ENCODE measurements at regions not wholly inside any gene's neighbourhood (a gene's known extent, or its start where the extent isn't known, plus 50 kb on each side); places are given as distances from the start of the nearest gene placed in this dataset.

- Histone ChIP-seq H3K4me3 (ENCODE audit: low read length) (no peak overlapping the region), H3K79me2 (ENCODE audit: low read length) (peaks cover 81% of the 10 kb centered on the region), H3F3A (ENCODE audit: insufficient read depth, low read length) (peaks cover 14% of the 10 kb centered on the region), H3K27me3 (replicated peaks; ENCODE audit: insufficient read depth, low read length) (no peaks in the 10 kb centered on the region), H2AFZ (ENCODE audit: low read length) (no peak overlapping the region), H3K36me3 (replicated peaks; ENCODE audit: insufficient read depth, low read length) (no peaks in the 10 kb centered on the region; the same call in 1 of the 2 replicates), H3K9me3 (replicated peaks; ENCODE audit: insufficient read depth, low read length) (no peaks in the 10 kb centered on the region), H3K27ac (ENCODE audit: low read length) (no peak overlapping the region), H4K20me1 (ENCODE audit: insufficient read depth, low read length) (peaks cover 15% of the 10 kb centered on the region), H3K9ac (ENCODE audit: low read length) (no peak overlapping the region), H3K4me1 (ENCODE audit: low read length) (peaks cover 8% of the 10 kb centered on the region; the same call in 1 of the 2 replicates), H3K9me2 (replicated peaks; ENCODE audit: insufficient read depth, low read length) (no peaks in the 10 kb centered on the region), H3K4me2 (ENCODE audit: low read depth, low read length) (no peak overlapping the region)
- TF ChIP-seq EZH2 (optimal IDR thresholded peaks at IDR 0.05; ENCODE audit: low read depth, low read length) (no peak), CTCF (IDR thresholded peaks at IDR 0.05; ENCODE audit: low read length) (no peak), EZH2phosphoT487 (IDR thresholded peaks at IDR 0.05; ENCODE audit: low read length) (no peak)
- DNase-seq: no peak
Observed at GRCh38 chr22:48493733-48494132, 1333.9 kb downstream of the BRD1 start.

- peaks cover 21% of the 10 kb centered on the region for H3F3A ChIP-seq (ENCODE audit: insufficient read depth, low read length)
- peak overlapping the region; percentile 99 for H3K4me2 ChIP-seq (ENCODE audit: low read depth, low read length)
- H3K79me2 ChIP-seq (ENCODE audit: low read length): peaks cover 74% of the 10 kb centered on the region
- H3K27ac ChIP-seq (ENCODE audit: low read length): peak overlapping the region; percentile 69; the same call in 1 of the 2 replicates
- H3K4me1 ChIP-seq (ENCODE audit: low read length): peaks cover 8% of the 10 kb centered on the region; the same call in 1 of the 2 replicates
- H3K27me3 ChIP-seq (replicated peaks; ENCODE audit: insufficient read depth, low read length): no peaks in the 10 kb centered on the region
- H4K20me1 ChIP-seq (ENCODE audit: insufficient read depth, low read length): peaks cover 11% of the 10 kb centered on the region; the same call in 1 of the 2 replicates
- H3K9me3 ChIP-seq (replicated peaks; ENCODE audit: insufficient read depth, low read length): no peaks in the 10 kb centered on the region
- H3K9me2 ChIP-seq (replicated peaks; ENCODE audit: insufficient read depth, low read length): no peaks in the 10 kb centered on the region
- no peak overlapping the region for H2AFZ ChIP-seq (ENCODE audit: low read length)
- H3K36me3 ChIP-seq (replicated peaks; ENCODE audit: insufficient read depth, low read length): no peaks in the 10 kb centered on the region; the same call in 1 of the 2 replicates
- peak overlapping the region; percentile 86; the same call in 1 of the 2 replicates for H3K4me3 ChIP-seq (ENCODE audit: low read length)
- peak; percentile 82 for DNase-seq
- TF ChIP-seq CTCF (IDR thresholded peaks at IDR 0.05; ENCODE audit: low read length): peak; percentile 96
- no peak for TF ChIP-seq EZH2 (optimal IDR thresholded peaks at IDR 0.05; ENCODE audit: low read depth, low read length)
- peak overlapping the region; percentile 92; the same call in 1 of the 2 replicates for H3K9ac ChIP-seq (ENCODE audit: low read length)
Observed at GRCh38 chr22:48492366-48493320, 1335.0 kb downstream of the BRD1 start.

- TF ChIP-seq EZH2 (optimal IDR thresholded peaks at IDR 0.05; ENCODE audit: low read depth, low read length) (no peak), EZH2phosphoT487 (IDR thresholded peaks at IDR 0.05; ENCODE audit: low read length) (no peak), CTCF (IDR thresholded peaks at IDR 0.05; ENCODE audit: low read length) (no peak)
- peaks cover 66% of the 10 kb centered on the region for H3K79me2 ChIP-seq (ENCODE audit: low read length)
- H2AFZ ChIP-seq (ENCODE audit: low read length): peak overlapping the region; percentile 33; the same call in 1 of the 2 replicates
- no peaks in the 10 kb centered on the region for H3K9me3 ChIP-seq (replicated peaks; ENCODE audit: insufficient read depth, low read length)
- H3K27me3 ChIP-seq (replicated peaks; ENCODE audit: insufficient read depth, low read length): no peaks in the 10 kb centered on the region
- H3K4me2 ChIP-seq (ENCODE audit: low read depth, low read length): peak overlapping the region; percentile 99
- H3K9me2 ChIP-seq (replicated peaks; ENCODE audit: insufficient read depth, low read length): no peaks in the 10 kb centered on the region
- H3K36me3 ChIP-seq (replicated peaks; ENCODE audit: insufficient read depth, low read length): no peaks in the 10 kb centered on the region
- H3F3A ChIP-seq (ENCODE audit: insufficient read depth, low read length): peaks cover 21% of the 10 kb centered on the region
- peak overlapping the region; percentile 86 for H3K4me3 ChIP-seq (ENCODE audit: low read length)
- peak overlapping the region; percentile 92 for H3K9ac ChIP-seq (ENCODE audit: low read length)
- peak overlapping the region; percentile 69 for H3K27ac ChIP-seq (ENCODE audit: low read length)
- peaks cover 11% of the 10 kb centered on the region; the same call in 1 of the 2 replicates for H4K20me1 ChIP-seq (ENCODE audit: insufficient read depth, low read length)
- H3K4me1 ChIP-seq (ENCODE audit: low read length): peaks cover 8% of the 10 kb centered on the region; the same call in 1 of the 2 replicates
- DNase-seq: peak; percentile 58
Observed at GRCh38 chr22:48491451-48491941, 1336.2 kb downstream of the BRD1 start.

All from MM.1S (cell line).